ENCODE measurements at regions not wholly inside any gene's neighbourhood (a gene's known extent, or its start where the extent isn't known, plus 50 kb on each side); places are given as distances from the start of the nearest gene placed in this dataset.

DNA sequence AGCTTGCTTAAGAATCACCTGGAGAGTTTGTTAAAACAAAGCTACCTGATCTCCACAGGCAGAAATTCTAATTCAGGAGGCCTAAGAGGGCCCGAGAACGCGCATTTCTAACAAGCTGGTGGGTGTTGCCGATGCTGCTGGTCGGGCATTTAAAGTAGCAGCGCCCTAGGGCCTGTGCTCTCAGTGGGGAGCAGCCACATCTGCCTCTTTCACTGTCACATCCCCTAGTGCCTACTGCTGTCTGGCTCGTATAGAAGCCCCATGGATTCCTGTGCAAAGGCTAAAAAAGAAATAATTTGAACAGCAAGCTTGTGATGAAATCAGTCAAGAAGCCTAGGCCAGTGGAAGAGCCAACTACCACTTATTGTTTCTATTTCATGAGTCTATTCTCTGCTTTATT, 126.7 kb upstream of the SMIM21 start:
- Histone ChIP-seq H3K27me3 (ENCODE audit: low read length) (no peaks in the 10 kb centered on the region), H3F3A (ENCODE audit: insufficient read depth) (no peaks in the 10 kb centered on the region), H3K36me3 (ENCODE audit: low read length) (no peaks in the 10 kb centered on the region), H2AFZ (ENCODE audit: low read depth, low read length, severe bottlenecking) (no peak overlapping the region), H3K9me3 (ENCODE audit: insufficient read depth, low read length) (no peaks in the 10 kb centered on the region), H3K9me2 (replicated peaks; ENCODE audit: insufficient read depth, low read length) (no peaks in the 10 kb centered on the region), H3K79me2 (ENCODE audit: insufficient read depth, low read length) (no peaks in the 10 kb centered on the region), H3K9ac (ENCODE audit: low read length) (no peak overlapping the region), H3K27ac (ENCODE audit: low read depth, low read length) (no peak overlapping the region), H4K20me1 (ENCODE audit: low read depth, low read length) (no peaks in the 10 kb centered on the region), H3K4me3 (ENCODE audit: insufficient read depth, low read length, poor library complexity, severe bottlenecking) (no peak overlapping the region), H3K4me2 (ENCODE audit: low read depth, low read length, poor library complexity, severe bottlenecking) (no peak overlapping the region)
- TF ChIP-seq EZH2phosphoT487 (conservative IDR thresholded peaks at IDR 0.05; ENCODE audit: low read length): no peak
- TF ChIP-seq, protein P1, sequence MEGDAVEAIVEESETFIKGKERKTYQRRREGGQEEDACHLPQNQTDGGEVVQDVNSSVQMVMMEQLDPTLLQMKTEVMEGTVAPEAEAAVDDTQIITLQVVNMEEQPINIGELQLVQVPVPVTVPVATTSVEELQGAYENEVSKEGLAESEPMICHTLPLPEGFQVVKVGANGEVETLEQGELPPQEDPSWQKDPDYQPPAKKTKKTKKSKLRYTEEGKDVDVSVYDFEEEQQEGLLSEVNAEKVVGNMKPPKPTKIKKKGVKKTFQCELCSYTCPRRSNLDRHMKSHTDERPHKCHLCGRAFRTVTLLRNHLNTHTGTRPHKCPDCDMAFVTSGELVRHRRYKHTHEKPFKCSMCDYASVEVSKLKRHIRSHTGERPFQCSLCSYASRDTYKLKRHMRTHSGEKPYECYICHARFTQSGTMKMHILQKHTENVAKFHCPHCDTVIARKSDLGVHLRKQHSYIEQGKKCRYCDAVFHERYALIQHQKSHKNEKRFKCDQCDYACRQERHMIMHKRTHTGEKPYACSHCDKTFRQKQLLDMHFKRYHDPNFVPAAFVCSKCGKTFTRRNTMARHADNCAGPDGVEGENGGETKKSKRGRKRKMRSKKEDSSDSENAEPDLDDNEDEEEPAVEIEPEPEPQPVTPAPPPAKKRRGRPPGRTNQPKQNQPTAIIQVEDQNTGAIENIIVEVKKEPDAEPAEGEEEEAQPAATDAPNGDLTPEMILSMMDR (IDR thresholded peaks at IDR 0.05; ENCODE audit: insufficient read depth, low read length, poor library complexity, severe bottlenecking): no peak

- Histone ChIP-seq H3K4me3 (ENCODE audit: insufficient read depth, low read length, poor library complexity, severe bottlenecking) (no peak overlapping the region), H3K9me3 (ENCODE audit: insufficient read depth, low read length) (no peaks in the 10 kb centered on the region), H3K9ac (ENCODE audit: low read length) (no peak overlapping the region), H2AFZ (ENCODE audit: low read depth, low read length, severe bottlenecking) (no peak overlapping the region), H3K36me3 (ENCODE audit: low read length) (no peaks in the 10 kb centered on the region), H3K27me3 (ENCODE audit: low read length) (no peaks in the 10 kb centered on the region), H3K9me2 (replicated peaks; ENCODE audit: insufficient read depth, low read length) (no peaks in the 10 kb centered on the region), H3K27ac (ENCODE audit: low read depth, low read length) (no peak overlapping the region), H4K20me1 (ENCODE audit: low read depth, low read length) (no peaks in the 10 kb centered on the region), H3K79me2 (ENCODE audit: insufficient read depth, low read length) (no peaks in the 10 kb centered on the region), H3K4me2 (ENCODE audit: low read depth, low read length, poor library complexity, severe bottlenecking) (no peak overlapping the region), H3F3A (ENCODE audit: insufficient read depth) (no peaks in the 10 kb centered on the region)
- TF ChIP-seq, protein P1 (IDR thresholded peaks at IDR 0.05; ENCODE audit: insufficient read depth, low read length, poor library complexity, severe bottlenecking): no peak
- no peak for TF ChIP-seq EZH2phosphoT487 (conservative IDR thresholded peaks at IDR 0.05; ENCODE audit: low read length)
These were observed 125.5 kb upstream of the SMIM21 start for GRCh38 chr18:75553021-75553420.

DNA sequence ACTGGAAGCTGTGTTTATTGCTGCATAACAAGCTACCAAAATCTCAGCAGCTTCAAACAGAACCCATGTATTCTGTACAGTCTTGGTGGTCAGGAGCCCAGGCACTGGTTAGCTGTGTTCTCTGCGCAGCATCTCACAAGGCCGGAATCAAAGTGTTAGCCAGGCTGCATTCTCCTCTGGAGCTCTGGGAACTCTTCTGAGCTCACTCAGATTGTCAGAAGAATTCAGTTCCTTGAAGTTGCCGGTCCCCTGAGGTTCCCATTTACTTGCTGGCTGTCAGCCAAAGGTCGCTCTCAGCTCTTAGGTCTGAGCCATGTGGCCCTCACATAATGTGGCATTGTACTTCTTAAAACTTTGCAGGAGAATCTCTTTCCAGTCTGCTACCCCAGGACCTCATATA, 123.6 kb upstream of the SMIM21 start:
- Histone ChIP-seq H2AFZ (ENCODE audit: low read depth, low read length, severe bottlenecking) (no peak overlapping the region), H3K27ac (ENCODE audit: low read depth, low read length) (no peak overlapping the region), H3K27me3 (ENCODE audit: low read length) (no peaks in the 10 kb centered on the region), H3K36me3 (ENCODE audit: low read length) (no peaks in the 10 kb centered on the region), H3K79me2 (ENCODE audit: insufficient read depth, low read length) (no peaks in the 10 kb centered on the region), H3K4me2 (ENCODE audit: low read depth, low read length, poor library complexity, severe bottlenecking) (no peak overlapping the region), H3F3A (ENCODE audit: insufficient read depth) (no peaks in the 10 kb centered on the region), H3K9ac (ENCODE audit: low read length) (no peak overlapping the region), H4K20me1 (ENCODE audit: low read depth, low read length) (no peaks in the 10 kb centered on the region), H3K4me3 (ENCODE audit: insufficient read depth, low read length, poor library complexity, severe bottlenecking) (no peak overlapping the region), H3K9me3 (ENCODE audit: insufficient read depth, low read length) (no peaks in the 10 kb centered on the region), H3K9me2 (replicated peaks; ENCODE audit: insufficient read depth, low read length) (no peaks in the 10 kb centered on the region)
- TF ChIP-seq EZH2phosphoT487 (conservative IDR thresholded peaks at IDR 0.05; ENCODE audit: low read length): no peak
- TF ChIP-seq, protein P1 (IDR thresholded peaks at IDR 0.05; ENCODE audit: insufficient read depth, low read length, poor library complexity, severe bottlenecking): no peak
